SU-DHL-6 (cell line): ENCODE measurements at regions not wholly inside any gene's neighbourhood (a gene's known extent, or its start where the extent isn't known, plus 50 kb on each side); places are given as distances from the start of the nearest gene placed in this dataset.

Experiments used
- CTCF ChIP-seq: fragments of 200-600 bp; sonication (generic); IDR thresholded peaks from one replicate; pipeline ENCODE4 v1.5.1; 2017; ENCODE audit warnings: antibody characterized with exemption, mild to moderate bottlenecking, low read length, moderate library complexity; ENCODE audit not compliant: insufficient read depth, poor library complexity, severe bottlenecking
- EZH2phosphoT487 ChIP-seq: fragments of 200-600 bp; sonication (generic), shearing (Covaris generic); conservative IDR thresholded peaks from 2 replicates; pipeline ENCODE4 v1.6.1; 2018; ENCODE audit warnings: mild to moderate bottlenecking, antibody characterized with exemption, low read length, moderate library complexity, mixed read lengths

GRCh38 chr18:73577365-73577764, 570.3 kb downstream of the FBXO15 start:
- no peak for TF ChIP-seq CTCF
- TF ChIP-seq EZH2phosphoT487: no peak
